Breast epithelium (tissue), 3 donors: ENCODE measurements at regions not wholly inside any gene's neighbourhood (a gene's known extent, or its start where the extent isn't known, plus 50 kb on each side); places are given as distances from the start of the nearest gene placed in this dataset.
"Not testable (repeated sequence)": the region's sequence is repeated elsewhere in the genome, so short reads cannot be mapped to it uniquely, and the experiment has no call there.

Source experiments
- CTCF ChIP-seq, 3 donors: fragments of 450-650 bp; IDR thresholded peaks; one replicate each; pipeline ENCODE4 v1.5.1; 2016 to 2017; ENCODE audit warnings: antibody characterized with exemption in 3 of 3, mild to moderate bottlenecking in 3 of 3, moderate library complexity in 3 of 3
- POLR2AphosphoS5 ChIP-seq, 3 donors: sonication (generic); formaldehyde crosslinking; IDR thresholded peaks; one replicate each; pipeline ENCODE4 v1.6.1; 2017; ENCODE audit warnings: antibody characterized with exemption in 3 of 3

GRCh38 chr1:779621-780020 lies 93.2 kb upstream of the OR4F16 start:
- not testable (repeated sequence) for TF ChIP-seq CTCF, POLR2AphosphoS5 (IDR thresholded peaks at IDR 0.05)
